HCT116 (cell line): ENCODE measurements at regions not wholly inside any gene's neighbourhood (a gene's known extent, or its start where the extent isn't known, plus 50 kb on each side); places are given as distances from the start of the nearest gene placed in this dataset.

Experiments
- EZH2 ChIP-seq: fragments of 200-600 bp; sonication (generic); IDR thresholded peaks from 2 replicates; pipeline ENCODE4 v1.6.1; 2017; ENCODE audit warnings: antibody characterized with exemption, mixed run types
- POLR2AphosphoS5 ChIP-seq: IDR thresholded peaks from 2 replicates; pipeline ENCODE4 v1.6.1; 2011; ENCODE audit warnings: mild to moderate bottlenecking, low read depth, low read length, moderate library complexity

- TF ChIP-seq POLR2AphosphoS5 (no peak), EZH2 (no peak)
These were observed 192.3 kb upstream of the ATP6AP2 start for GRCh38 chrX:40388441-40388840.
